H9 (cell line): ENCODE measurements at regions not wholly inside any gene's neighbourhood (a gene's known extent, or its start where the extent isn't known, plus 50 kb on each side); places are given as distances from the start of the nearest gene placed in this dataset.

Source experiments
- DNase-seq: peaks from one replicate; pipeline ENCODE4 v3.0.0-alpha.2; 2017
- H2AFZ ChIP-seq: one replicate; pipeline ENCODE4 v1.6.1; 2013; ENCODE audit warnings: mild to moderate bottlenecking, low read length, control low read depth, moderate library complexity
- H2AK5ac ChIP-seq: 2 replicates; pipeline ENCODE4 v1.6.1; 2013; ENCODE audit warnings: low read length, control low read depth, mixed read lengths; ENCODE audit not compliant: insufficient read length
- H2BK120ac ChIP-seq: one replicate; pipeline ENCODE4 v1.6.1; 2013; ENCODE audit warnings: low read depth, mild to moderate bottlenecking, low read length, control low read depth, inconsistent platforms; ENCODE audit not compliant: poor library complexity, severe bottlenecking
- H2BK12ac ChIP-seq: 2 replicates; pipeline ENCODE4 v1.6.1; 2013; ENCODE audit warnings: low read length, control low read depth, mixed read lengths, low read depth; ENCODE audit not compliant: insufficient read length
- H2BK15ac ChIP-seq: 2 replicates; pipeline ENCODE4 v1.6.1; 2013; ENCODE audit warnings: low read depth, low read length, control low read depth
- H2BK20ac ChIP-seq: one replicate; pipeline ENCODE4 v1.6.1; 2013; ENCODE audit warnings: low read depth, mild to moderate bottlenecking, low read length, control low read depth, inconsistent platforms; ENCODE audit not compliant: poor library complexity, severe bottlenecking
- H2BK5ac ChIP-seq: 2 replicates; pipeline ENCODE4 v1.6.1; 2013; ENCODE audit warnings: low read length, control low read depth, mixed read lengths; ENCODE audit not compliant: insufficient read length
- H3K14ac ChIP-seq: 2 replicates; pipeline ENCODE4 v1.6.1; 2013; ENCODE audit warnings: low read length, control low read depth; ENCODE audit not compliant: insufficient read depth
- H3K18ac ChIP-seq: 2 replicates; pipeline ENCODE4 v1.6.1; 2013; ENCODE audit warnings: low read depth, mild to moderate bottlenecking, mixed read lengths, low read length, control low read depth; ENCODE audit not compliant: insufficient read length
- H3K23ac ChIP-seq: 2 replicates; pipeline ENCODE4 v1.6.1; 2013; ENCODE audit warnings: low read length, control low read depth, mixed read lengths, low read depth; ENCODE audit not compliant: insufficient read length
- H3K23me2 ChIP-seq: 2 replicates; pipeline ENCODE4 v1.6.1; 2013; ENCODE audit warnings: low read depth, mild to moderate bottlenecking, mixed read lengths, low read length, control low read depth; ENCODE audit not compliant: insufficient read length, poor library complexity, severe bottlenecking
- H3K27ac ChIP-seq: 2 replicates; pipeline ENCODE4 v1.5.1; 2013; ENCODE audit warnings: low read length, control low read depth, mixed read lengths, low read depth; ENCODE audit not compliant: insufficient read length
- H3K27me3 ChIP-seq: 2 replicates; pipeline ENCODE4 v1.6.1; 2013; ENCODE audit warnings: low read length, control low read depth, inconsistent platforms; ENCODE audit not compliant: insufficient read depth
- H3K4ac ChIP-seq: 2 replicates; pipeline ENCODE4 v1.6.1; 2013; ENCODE audit warnings: low read depth, mild to moderate bottlenecking, control low read depth, inconsistent platforms, low read length, moderate library complexity
- H3K4me1 ChIP-seq: 2 replicates; pipeline ENCODE4 v1.6.1; 2013; ENCODE audit warnings: low read length, control low read depth, inconsistent platforms; ENCODE audit not compliant: insufficient read depth
- H3K4me2 ChIP-seq: 2 replicates; pipeline ENCODE4 v1.6.1; 2013; ENCODE audit warnings: low read length, control low read depth, mixed read lengths; ENCODE audit not compliant: insufficient read length, insufficient read depth
- H3K56ac ChIP-seq: 2 replicates; pipeline ENCODE4 v1.6.1; 2013; ENCODE audit warnings: low read depth, mild to moderate bottlenecking, mixed read lengths, low read length, control low read depth; ENCODE audit not compliant: insufficient read length
- H3K79me1 ChIP-seq: 2 replicates; pipeline ENCODE4 v1.6.1; 2013; ENCODE audit warnings: low read depth, mild to moderate bottlenecking, moderate library complexity, low read length, control low read depth, inconsistent platforms; ENCODE audit not compliant: insufficient read depth, poor library complexity, severe bottlenecking
- H3K79me2 ChIP-seq: 2 replicates; pipeline ENCODE4 v1.6.1; 2013; ENCODE audit warnings: low read length, control low read depth, inconsistent platforms; ENCODE audit not compliant: insufficient read depth
- H3K9ac ChIP-seq: 2 replicates; pipeline ENCODE4 v1.6.1; 2013; ENCODE audit warnings: low read length, control low read depth, mixed read lengths; ENCODE audit not compliant: insufficient read length; ENCODE audit errors: extremely low read depth
- H3K9me3 ChIP-seq: one replicate; pipeline ENCODE4 v1.6.1; 2013; ENCODE audit warnings: low read depth, low read length, inconsistent platforms; ENCODE audit not compliant: control insufficient read depth
- H3T11ph ChIP-seq: one replicate; pipeline ENCODE4 v1.6.1; 2013; ENCODE audit warnings: mild to moderate bottlenecking, low read length, control low read depth, inconsistent platforms
- H4K20me1 ChIP-seq: one replicate; pipeline ENCODE4 v1.6.1; 2013; ENCODE audit not compliant: control insufficient read depth, insufficient read length, insufficient read depth
- H4K5ac ChIP-seq: 2 replicates; pipeline ENCODE4 v1.6.1; 2013; ENCODE audit warnings: low read depth, mild to moderate bottlenecking, mixed read lengths, low read length, control low read depth; ENCODE audit not compliant: insufficient read length
- H4K8ac ChIP-seq: replicated peaks from 2 replicates; pipeline ENCODE4 v1.6.1; 2013; ENCODE audit warnings: low read length, control low read depth, mixed read lengths, low read depth; ENCODE audit not compliant: insufficient read length
- H4K91ac ChIP-seq: 2 replicates; pipeline ENCODE4 v1.6.1; 2013; ENCODE audit warnings: low read depth, mild to moderate bottlenecking, moderate library complexity, mixed read lengths, low read length, control low read depth; ENCODE audit not compliant: insufficient read length
- H3K27ac Mint-ChIP-seq, 3 experiments: 2 replicates in 2 of 3; 3 replicates in 1 of 3; pipeline ENCODE4 v1.8.0; 2020 to 2021; ENCODE audit warnings: mixed read lengths in 3 of 3, mild to moderate bottlenecking in 1 of 3, moderate library complexity in 1 of 3
- H3K27me3 Mint-ChIP-seq: 2 replicates; pipeline ENCODE4 v1.8.0; 2021; ENCODE audit warnings: low read depth, mild to moderate bottlenecking, moderate library complexity, mixed read lengths
- H3K36me3 Mint-ChIP-seq, 3 experiments: 2 replicates in 2 of 3; 3 replicates in 1 of 3; pipeline ENCODE4 v1.8.0; 2020 to 2021; ENCODE audit warnings: low read depth in 3 of 3, mixed read lengths in 3 of 3; ENCODE audit not compliant: insufficient read depth in 1 of 3
- H3K4me1 Mint-ChIP-seq, 2 experiments: 2 replicates each; pipeline ENCODE4 v1.8.0; 2020; ENCODE audit warnings: mixed read lengths in 2 of 2
- H3K4me3 Mint-ChIP-seq, 2 experiments: 2 replicates in 1 of 2; 3 replicates in 1 of 2; pipeline ENCODE4 v1.8.0; 2020 to 2021; ENCODE audit warnings: mild to moderate bottlenecking in 2 of 2, mixed read lengths in 2 of 2, moderate library complexity in 1 of 2
- H3K9me3 Mint-ChIP-seq, 2 experiments: 2 replicates in 1 of 2; 3 replicates in 1 of 2; pipeline ENCODE4 v1.8.0; 2020; ENCODE audit warnings: mild to moderate bottlenecking in 2 of 2, mixed read lengths in 2 of 2, moderate library complexity in 1 of 2
- CTCF ChIP-seq: fragments of 200-600 bp; sonication (generic); conservative IDR thresholded peaks from 3 replicates; pipeline ENCODE4 v1.8.0; 2021; ENCODE audit warnings: antibody characterized with exemption, mild to moderate bottlenecking
- WGBS: extraction: QIAGEN DNeasy Blood & Tissue Kit; methylation state at CpG from one replicate; pipeline ENCODE4 v1.1.7; 2013; ENCODE audit warnings: missing lambda C conversion rate, low lambda C conversion rate, mixed read lengths; ENCODE audit not compliant: insufficient read length; ENCODE audit errors: extremely low coverage; 5-methylcytosine and 5-hydroxymethylcytosine counted together

GRCh38 chr9:15047028-15047551 is 136.9 kb upstream of the FREM1 start:
- no peak overlapping the region for H3K27ac ChIP-seq
- no peak overlapping the region for H4K5ac ChIP-seq
- no peak for DNase-seq
- H3K56ac ChIP-seq, result no peak overlapping the region
- Mint-ChIP-seq H3K4me3 (no peak overlapping the region), H3K27ac (no peak overlapping the region), H3K9me3 (no peaks in the 10 kb centered on the region), H3K27me3 (no peaks in the 10 kb centered on the region; the same call in 1 of the 2 replicates), H3K36me3 (no peaks in the 10 kb centered on the region), H3K4me1 (no peaks in the 10 kb centered on the region)
- H2AK5ac ChIP-seq, result no peak overlapping the region
- H3K14ac ChIP-seq, result no peak overlapping the region
- H3K18ac ChIP-seq, result no peak overlapping the region
- no peak overlapping the region for H2BK15ac ChIP-seq
- H2BK120ac ChIP-seq, result no peak overlapping the region
- no peak overlapping the region for H2AFZ ChIP-seq
- TF ChIP-seq CTCF, result no peak
- H2BK12ac ChIP-seq, result no peak overlapping the region
- no peak overlapping the region for H4K8ac ChIP-seq
- H2BK20ac ChIP-seq, result no peak overlapping the region
- no peaks in the 10 kb centered on the region for H3K4me1 ChIP-seq
- H3K27me3 ChIP-seq, result no peaks in the 10 kb centered on the region
- H3K4ac ChIP-seq, result no peak overlapping the region
- H3K79me2 ChIP-seq, result no peaks in the 10 kb centered on the region
- H3T11ph ChIP-seq, result no peak overlapping the region
- WGBS, result 100% methylated on average over 1 of the region's 5 CpGs
- no peak overlapping the region for H3K9ac ChIP-seq
- no peak overlapping the region for H3K4me2 ChIP-seq
- no peaks in the 10 kb centered on the region for H3K79me1 ChIP-seq
- no peak overlapping the region for H2BK5ac ChIP-seq
- no peak overlapping the region for H4K91ac ChIP-seq
- no peak overlapping the region for H3K23ac ChIP-seq
- no peaks in the 10 kb centered on the region for H4K20me1 ChIP-seq
- no peaks in the 10 kb centered on the region for H3K9me3 ChIP-seq
- no peaks in the 10 kb centered on the region for H3K23me2 ChIP-seq
